H9 (cell line): ENCODE measurements at regions not wholly inside any gene's neighbourhood (a gene's known extent, or its start where the extent isn't known, plus 50 kb on each side); places are given as distances from the start of the nearest gene placed in this dataset.

Experiments
- DNase-seq: peaks from one replicate; pipeline ENCODE4 v3.0.0-alpha.2; 2017
- H2AFZ ChIP-seq: one replicate; pipeline ENCODE4 v1.6.1; 2013; ENCODE audit warnings: mild to moderate bottlenecking, low read length, control low read depth, moderate library complexity
- H2AK5ac ChIP-seq: 2 replicates; pipeline ENCODE4 v1.6.1; 2013; ENCODE audit warnings: low read length, control low read depth, mixed read lengths; ENCODE audit not compliant: insufficient read length
- H2BK120ac ChIP-seq: one replicate; pipeline ENCODE4 v1.6.1; 2013; ENCODE audit warnings: low read depth, mild to moderate bottlenecking, low read length, control low read depth, inconsistent platforms; ENCODE audit not compliant: poor library complexity, severe bottlenecking
- H2BK12ac ChIP-seq: 2 replicates; pipeline ENCODE4 v1.6.1; 2013; ENCODE audit warnings: low read length, control low read depth, mixed read lengths, low read depth; ENCODE audit not compliant: insufficient read length
- H2BK15ac ChIP-seq: 2 replicates; pipeline ENCODE4 v1.6.1; 2013; ENCODE audit warnings: low read depth, low read length, control low read depth
- H2BK20ac ChIP-seq: one replicate; pipeline ENCODE4 v1.6.1; 2013; ENCODE audit warnings: low read depth, mild to moderate bottlenecking, low read length, control low read depth, inconsistent platforms; ENCODE audit not compliant: poor library complexity, severe bottlenecking
- H2BK5ac ChIP-seq: 2 replicates; pipeline ENCODE4 v1.6.1; 2013; ENCODE audit warnings: low read length, control low read depth, mixed read lengths; ENCODE audit not compliant: insufficient read length
- H3K14ac ChIP-seq: 2 replicates; pipeline ENCODE4 v1.6.1; 2013; ENCODE audit warnings: low read length, control low read depth; ENCODE audit not compliant: insufficient read depth
- H3K18ac ChIP-seq: 2 replicates; pipeline ENCODE4 v1.6.1; 2013; ENCODE audit warnings: low read depth, mild to moderate bottlenecking, mixed read lengths, low read length, control low read depth; ENCODE audit not compliant: insufficient read length
- H3K23ac ChIP-seq: 2 replicates; pipeline ENCODE4 v1.6.1; 2013; ENCODE audit warnings: low read length, control low read depth, mixed read lengths, low read depth; ENCODE audit not compliant: insufficient read length
- H3K23me2 ChIP-seq: 2 replicates; pipeline ENCODE4 v1.6.1; 2013; ENCODE audit warnings: low read depth, mild to moderate bottlenecking, mixed read lengths, low read length, control low read depth; ENCODE audit not compliant: insufficient read length, poor library complexity, severe bottlenecking
- H3K27ac ChIP-seq: 2 replicates; pipeline ENCODE4 v1.5.1; 2013; ENCODE audit warnings: low read length, control low read depth, mixed read lengths, low read depth; ENCODE audit not compliant: insufficient read length
- H3K27me3 ChIP-seq: 2 replicates; pipeline ENCODE4 v1.6.1; 2013; ENCODE audit warnings: low read length, control low read depth, inconsistent platforms; ENCODE audit not compliant: insufficient read depth
- H3K4ac ChIP-seq: 2 replicates; pipeline ENCODE4 v1.6.1; 2013; ENCODE audit warnings: low read depth, mild to moderate bottlenecking, control low read depth, inconsistent platforms, low read length, moderate library complexity
- H3K4me1 ChIP-seq: 2 replicates; pipeline ENCODE4 v1.6.1; 2013; ENCODE audit warnings: low read length, control low read depth, inconsistent platforms; ENCODE audit not compliant: insufficient read depth
- H3K4me2 ChIP-seq: 2 replicates; pipeline ENCODE4 v1.6.1; 2013; ENCODE audit warnings: low read length, control low read depth, mixed read lengths; ENCODE audit not compliant: insufficient read length, insufficient read depth
- H3K56ac ChIP-seq: 2 replicates; pipeline ENCODE4 v1.6.1; 2013; ENCODE audit warnings: low read depth, mild to moderate bottlenecking, mixed read lengths, low read length, control low read depth; ENCODE audit not compliant: insufficient read length
- H3K79me1 ChIP-seq: 2 replicates; pipeline ENCODE4 v1.6.1; 2013; ENCODE audit warnings: low read depth, mild to moderate bottlenecking, moderate library complexity, low read length, control low read depth, inconsistent platforms; ENCODE audit not compliant: insufficient read depth, poor library complexity, severe bottlenecking
- H3K79me2 ChIP-seq: 2 replicates; pipeline ENCODE4 v1.6.1; 2013; ENCODE audit warnings: low read length, control low read depth, inconsistent platforms; ENCODE audit not compliant: insufficient read depth
- H3K9ac ChIP-seq: 2 replicates; pipeline ENCODE4 v1.6.1; 2013; ENCODE audit warnings: low read length, control low read depth, mixed read lengths; ENCODE audit not compliant: insufficient read length; ENCODE audit errors: extremely low read depth
- H3K9me3 ChIP-seq: one replicate; pipeline ENCODE4 v1.6.1; 2013; ENCODE audit warnings: low read depth, low read length, inconsistent platforms; ENCODE audit not compliant: control insufficient read depth
- H3T11ph ChIP-seq: one replicate; pipeline ENCODE4 v1.6.1; 2013; ENCODE audit warnings: mild to moderate bottlenecking, low read length, control low read depth, inconsistent platforms
- H4K20me1 ChIP-seq: one replicate; pipeline ENCODE4 v1.6.1; 2013; ENCODE audit not compliant: control insufficient read depth, insufficient read length, insufficient read depth
- H4K5ac ChIP-seq: 2 replicates; pipeline ENCODE4 v1.6.1; 2013; ENCODE audit warnings: low read depth, mild to moderate bottlenecking, mixed read lengths, low read length, control low read depth; ENCODE audit not compliant: insufficient read length
- H4K8ac ChIP-seq: replicated peaks from 2 replicates; pipeline ENCODE4 v1.6.1; 2013; ENCODE audit warnings: low read length, control low read depth, mixed read lengths, low read depth; ENCODE audit not compliant: insufficient read length
- H4K91ac ChIP-seq: 2 replicates; pipeline ENCODE4 v1.6.1; 2013; ENCODE audit warnings: low read depth, mild to moderate bottlenecking, moderate library complexity, mixed read lengths, low read length, control low read depth; ENCODE audit not compliant: insufficient read length
- H3K27ac Mint-ChIP-seq, 3 experiments: 2 replicates in 2 of 3; 3 replicates in 1 of 3; pipeline ENCODE4 v1.8.0; 2020 to 2021; ENCODE audit warnings: mixed read lengths in 3 of 3, mild to moderate bottlenecking in 1 of 3, moderate library complexity in 1 of 3
- H3K27me3 Mint-ChIP-seq: 2 replicates; pipeline ENCODE4 v1.8.0; 2021; ENCODE audit warnings: low read depth, mild to moderate bottlenecking, moderate library complexity, mixed read lengths
- H3K36me3 Mint-ChIP-seq, 3 experiments: 2 replicates in 2 of 3; 3 replicates in 1 of 3; pipeline ENCODE4 v1.8.0; 2020 to 2021; ENCODE audit warnings: low read depth in 3 of 3, mixed read lengths in 3 of 3; ENCODE audit not compliant: insufficient read depth in 1 of 3
- H3K4me1 Mint-ChIP-seq, 2 experiments: 2 replicates each; pipeline ENCODE4 v1.8.0; 2020; ENCODE audit warnings: mixed read lengths in 2 of 2
- H3K4me3 Mint-ChIP-seq, 2 experiments: 2 replicates in 1 of 2; 3 replicates in 1 of 2; pipeline ENCODE4 v1.8.0; 2020 to 2021; ENCODE audit warnings: mild to moderate bottlenecking in 2 of 2, mixed read lengths in 2 of 2, moderate library complexity in 1 of 2
- H3K9me3 Mint-ChIP-seq, 2 experiments: 2 replicates in 1 of 2; 3 replicates in 1 of 2; pipeline ENCODE4 v1.8.0; 2020; ENCODE audit warnings: mild to moderate bottlenecking in 2 of 2, mixed read lengths in 2 of 2, moderate library complexity in 1 of 2
- CTCF ChIP-seq: fragments of 200-600 bp; sonication (generic); conservative IDR thresholded peaks from 3 replicates; pipeline ENCODE4 v1.8.0; 2021; ENCODE audit warnings: antibody characterized with exemption, mild to moderate bottlenecking
- WGBS: extraction: QIAGEN DNeasy Blood & Tissue Kit; methylation state at CpG from one replicate; pipeline ENCODE4 v1.1.7; 2013; ENCODE audit warnings: missing lambda C conversion rate, low lambda C conversion rate, mixed read lengths; ENCODE audit not compliant: insufficient read length; ENCODE audit errors: extremely low coverage; 5-methylcytosine and 5-hydroxymethylcytosine counted together

GRCh38 chr3:56952846-56953245, 107.6 kb upstream of the SPATA12 start:
- no peak for DNase-seq
- Histone ChIP-seq H2BK120ac (no peak overlapping the region), H2AFZ (no peak overlapping the region), H2AK5ac (no peak overlapping the region), H3K23ac (no peak overlapping the region), H3K4me2 (no peak overlapping the region), H2BK5ac (no peak overlapping the region), H3K14ac (no peak overlapping the region), H3K56ac (no peak overlapping the region), H2BK12ac (no peak overlapping the region), H3K27ac (no peak overlapping the region), H3K9ac (no peak overlapping the region), H4K20me1 (no peaks in the 10 kb centered on the region), H3K4me1 (no peaks in the 10 kb centered on the region), H3K4ac (no peak overlapping the region), H3K79me1 (no peaks in the 10 kb centered on the region), H2BK15ac (no peak overlapping the region), H3K9me3 (no peaks in the 10 kb centered on the region), H3K18ac (no peak overlapping the region), H3K27me3 (no peaks in the 10 kb centered on the region), H4K5ac (no peak overlapping the region), H3T11ph (no peak overlapping the region), H3K23me2 (no peaks in the 10 kb centered on the region), H3K79me2 (no peaks in the 10 kb centered on the region), H4K91ac (no peak overlapping the region), H2BK20ac (no peak overlapping the region), H4K8ac (no peak overlapping the region)
- H3K4me1 Mint-ChIP-seq, result peaks cover 3 to 4% of the 10 kb centered on the region in 2 experiments
- WGBS, result no CpG with 5 or more reads among the region's 4 CpGs
- H3K4me3 Mint-ChIP-seq, result no peak overlapping the region
- H3K36me3 Mint-ChIP-seq, result no peaks in the 10 kb centered on the region
- no peak overlapping the region for H3K27ac Mint-ChIP-seq
- no peak for TF ChIP-seq CTCF
- H3K27me3 Mint-ChIP-seq, result no peaks in the 10 kb centered on the region
- peaks cover 0 to 3% of the 10 kb centered on the region in 2 experiments; a peak in 1 of 5 replicates for H3K9me3 Mint-ChIP-seq
